Astrocyte (in vitro differentiated cells and primary cell): ENCODE measurements at regions not wholly inside any gene's neighbourhood (a gene's known extent, or its start where the extent isn't known, plus 50 kb on each side); places are given as distances from the start of the nearest gene placed in this dataset.

ENCODE experiments used
- EZH2 ChIP-seq: IDR thresholded peaks from 2 replicates; pipeline ENCODE4 v1.6.1; 2012; ENCODE audit warnings: mild to moderate bottlenecking, low read length, inconsistent platforms; ENCODE audit not compliant: insufficient read depth
- TF ChIP-seq, protein P1 (sequence below): IDR thresholded peaks from 2 replicates; pipeline ENCODE4 v1.5.1; 2011; ENCODE audit warnings: low read depth, mild to moderate bottlenecking, inconsistent platforms, low read length, moderate library complexity; ENCODE audit not compliant: insufficient read depth

DNA sequence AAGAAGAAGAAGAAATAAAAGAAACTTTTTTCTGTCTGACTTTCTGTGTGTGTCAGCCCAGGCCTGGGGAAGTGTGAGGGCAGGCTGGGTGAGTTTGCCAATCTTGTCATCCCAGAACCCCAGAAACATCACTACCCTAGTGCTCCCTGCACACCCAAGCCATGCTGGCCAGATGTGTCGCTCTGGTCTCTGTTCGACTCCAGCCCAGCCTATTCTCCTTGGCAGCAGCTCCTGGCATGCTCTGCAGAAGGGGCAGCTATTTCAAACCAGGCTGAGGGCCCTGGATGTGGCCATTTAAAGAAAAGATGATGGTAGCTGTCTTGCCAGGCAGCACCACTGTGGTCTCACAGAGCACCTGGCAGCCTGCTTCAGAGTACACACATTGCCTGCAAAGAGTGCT, 334.1 kb downstream of the RPS24 start:
- TF ChIP-seq, protein P1, sequence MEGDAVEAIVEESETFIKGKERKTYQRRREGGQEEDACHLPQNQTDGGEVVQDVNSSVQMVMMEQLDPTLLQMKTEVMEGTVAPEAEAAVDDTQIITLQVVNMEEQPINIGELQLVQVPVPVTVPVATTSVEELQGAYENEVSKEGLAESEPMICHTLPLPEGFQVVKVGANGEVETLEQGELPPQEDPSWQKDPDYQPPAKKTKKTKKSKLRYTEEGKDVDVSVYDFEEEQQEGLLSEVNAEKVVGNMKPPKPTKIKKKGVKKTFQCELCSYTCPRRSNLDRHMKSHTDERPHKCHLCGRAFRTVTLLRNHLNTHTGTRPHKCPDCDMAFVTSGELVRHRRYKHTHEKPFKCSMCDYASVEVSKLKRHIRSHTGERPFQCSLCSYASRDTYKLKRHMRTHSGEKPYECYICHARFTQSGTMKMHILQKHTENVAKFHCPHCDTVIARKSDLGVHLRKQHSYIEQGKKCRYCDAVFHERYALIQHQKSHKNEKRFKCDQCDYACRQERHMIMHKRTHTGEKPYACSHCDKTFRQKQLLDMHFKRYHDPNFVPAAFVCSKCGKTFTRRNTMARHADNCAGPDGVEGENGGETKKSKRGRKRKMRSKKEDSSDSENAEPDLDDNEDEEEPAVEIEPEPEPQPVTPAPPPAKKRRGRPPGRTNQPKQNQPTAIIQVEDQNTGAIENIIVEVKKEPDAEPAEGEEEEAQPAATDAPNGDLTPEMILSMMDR, result no peak
- no peak for TF ChIP-seq EZH2
